ENCODE measurements at regions not wholly inside any gene's neighbourhood (a gene's known extent, or its start where the extent isn't known, plus 50 kb on each side); places are given as distances from the start of the nearest gene placed in this dataset.
"Not testable (repeated sequence)": the region's sequence is repeated elsewhere in the genome, so short reads cannot be mapped to it uniquely, and the experiment has no call there.

- H3K27ac Mint-ChIP-seq: no peak overlapping the region
- H3T11ph ChIP-seq (ENCODE audit: low read length): no peak overlapping the region
- H3K4ac ChIP-seq (ENCODE audit: low read depth, low read length): no peak overlapping the region
- H2BK5ac ChIP-seq (ENCODE audit: insufficient read length, low read length): no peak overlapping the region
- H3K36me3 Mint-ChIP-seq (ENCODE audit: insufficient read depth in 1 of 3, low read depth in 3 of 3): no peaks in the 10 kb centered on the region
- WGBS (ENCODE audit: extremely low coverage, insufficient read length, low lambda C conversion rate): no CpG with 5 or more reads among the region's 3 CpGs
- no peaks in the 10 kb centered on the region for H3K4me1 Mint-ChIP-seq
- H3K9ac ChIP-seq (ENCODE audit: extremely low read depth, insufficient read length, low read length): no peak overlapping the region
- no peaks in the 10 kb centered on the region for H3K9me3 Mint-ChIP-seq
- no peak overlapping the region for H4K91ac ChIP-seq (ENCODE audit: insufficient read length, low read depth, low read length)
- H3K4me3 Mint-ChIP-seq: no peak overlapping the region
- no peak overlapping the region for H3K4me2 ChIP-seq (ENCODE audit: insufficient read depth, insufficient read length, low read length)
- H3K56ac ChIP-seq (ENCODE audit: insufficient read length, low read depth, low read length): no peak overlapping the region
- no peaks in the 10 kb centered on the region for H3K79me2 ChIP-seq (ENCODE audit: insufficient read depth, low read length)
- no peak for TF ChIP-seq CTCF (conservative IDR thresholded peaks at IDR 0.05)
- no peak overlapping the region for H2BK15ac ChIP-seq (ENCODE audit: low read depth, low read length)
- no peak overlapping the region for H2BK12ac ChIP-seq (ENCODE audit: insufficient read length, low read depth, low read length)
- no peaks in the 10 kb centered on the region for H3K27me3 ChIP-seq (ENCODE audit: insufficient read depth, low read length)
- peaks cover 10% of the 10 kb centered on the region for H3K27me3 Mint-ChIP-seq (ENCODE audit: low read depth)
- no peaks in the 10 kb centered on the region for H4K20me1 ChIP-seq (ENCODE audit: control insufficient read depth, insufficient read depth, insufficient read length)
- H2BK20ac ChIP-seq (ENCODE audit: low read depth, low read length, poor library complexity, severe bottlenecking): no peak overlapping the region
- H4K5ac ChIP-seq (ENCODE audit: insufficient read length, low read depth, low read length): no peak overlapping the region
- no peaks in the 10 kb centered on the region for H3K4me1 ChIP-seq (ENCODE audit: insufficient read depth, low read length)
- H3K23me2 ChIP-seq (ENCODE audit: insufficient read length, low read depth, low read length, poor library complexity, severe bottlenecking): no peaks in the 10 kb centered on the region
- no peak overlapping the region for H4K8ac ChIP-seq (replicated peaks; ENCODE audit: insufficient read length, low read depth, low read length)
- H3K14ac ChIP-seq (ENCODE audit: insufficient read depth, low read length): no peak overlapping the region
- H3K18ac ChIP-seq (ENCODE audit: insufficient read length, low read depth, low read length): no peak overlapping the region
- no peak for DNase-seq
- H3K9me3 ChIP-seq (ENCODE audit: control insufficient read depth, low read depth, low read length): no peaks in the 10 kb centered on the region
- no peak overlapping the region for H2AK5ac ChIP-seq (ENCODE audit: insufficient read length, low read length)
- H2BK120ac ChIP-seq (ENCODE audit: low read depth, low read length, poor library complexity, severe bottlenecking): no peak overlapping the region
- H2AFZ ChIP-seq (ENCODE audit: low read length): no peak overlapping the region
- no peak overlapping the region for H3K27ac ChIP-seq (ENCODE audit: insufficient read length, low read depth, low read length)
- no peak overlapping the region for H3K23ac ChIP-seq (ENCODE audit: insufficient read length, low read depth, low read length)
- no peaks in the 10 kb centered on the region for H3K79me1 ChIP-seq (ENCODE audit: insufficient read depth, low read depth, low read length, poor library complexity, severe bottlenecking)
Observed at GRCh38 chr2:130251535-130251872, 53.3 kb upstream of the TUBA3E start.

DNA sequence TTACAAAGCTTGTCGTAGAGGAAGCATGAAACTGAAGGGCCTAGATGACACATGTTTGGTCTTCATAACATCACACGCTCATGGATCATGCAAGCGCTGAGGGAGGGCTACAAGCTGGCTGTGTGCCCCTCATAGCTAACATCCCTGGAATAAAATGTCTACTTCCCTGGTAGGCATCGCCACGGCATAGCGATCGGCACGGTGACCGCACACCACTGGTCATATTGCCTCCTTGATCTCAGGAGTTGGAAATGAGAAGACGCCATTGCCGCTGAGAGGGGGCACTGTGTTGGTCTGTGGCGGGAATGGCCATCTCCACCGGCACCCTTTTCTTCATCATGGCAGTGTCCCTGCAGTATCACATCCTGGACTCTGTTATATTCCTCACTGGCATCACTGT lies 50.1 kb upstream of the TUBA3E start:
- not testable (repeated sequence) for H2AFZ ChIP-seq (ENCODE audit: low read length); H3K9me3 ChIP-seq (ENCODE audit: control insufficient read depth, low read depth, low read length); H4K8ac ChIP-seq (replicated peaks; ENCODE audit: insufficient read length, low read depth, low read length); H3K14ac ChIP-seq (ENCODE audit: insufficient read depth, low read length); H3K4me2 ChIP-seq (ENCODE audit: insufficient read depth, insufficient read length, low read length); H4K91ac ChIP-seq (ENCODE audit: insufficient read length, low read depth, low read length); DNase-seq; H3K4me3 Mint-ChIP-seq; H2BK12ac ChIP-seq (ENCODE audit: insufficient read length, low read depth, low read length); H4K5ac ChIP-seq (ENCODE audit: insufficient read length, low read depth, low read length); H4K20me1 ChIP-seq (ENCODE audit: control insufficient read depth, insufficient read depth, insufficient read length); H3K27me3 ChIP-seq (ENCODE audit: insufficient read depth, low read length); H2BK5ac ChIP-seq (ENCODE audit: insufficient read length, low read length); H3K4me1 ChIP-seq (ENCODE audit: insufficient read depth, low read length); H3K23ac ChIP-seq (ENCODE audit: insufficient read length, low read depth, low read length); H3K56ac ChIP-seq (ENCODE audit: insufficient read length, low read depth, low read length); H2BK120ac ChIP-seq (ENCODE audit: low read depth, low read length, poor library complexity, severe bottlenecking); H3K18ac ChIP-seq (ENCODE audit: insufficient read length, low read depth, low read length); H2BK20ac ChIP-seq (ENCODE audit: low read depth, low read length, poor library complexity, severe bottlenecking); H2BK15ac ChIP-seq (ENCODE audit: low read depth, low read length); H3K36me3 Mint-ChIP-seq (ENCODE audit: insufficient read depth in 1 of 3, low read depth in 3 of 3); H3T11ph ChIP-seq (ENCODE audit: low read length); H3K27ac Mint-ChIP-seq; H3K9ac ChIP-seq (ENCODE audit: extremely low read depth, insufficient read length, low read length); H2AK5ac ChIP-seq (ENCODE audit: insufficient read length, low read length); H3K79me2 ChIP-seq (ENCODE audit: insufficient read depth, low read length); H3K79me1 ChIP-seq (ENCODE audit: insufficient read depth, low read depth, low read length, poor library complexity, severe bottlenecking); H3K27ac ChIP-seq (ENCODE audit: insufficient read length, low read depth, low read length); H3K9me3 Mint-ChIP-seq; H3K23me2 ChIP-seq (ENCODE audit: insufficient read length, low read depth, low read length, poor library complexity, severe bottlenecking); H3K4ac ChIP-seq (ENCODE audit: low read depth, low read length); H3K4me1 Mint-ChIP-seq
- peaks cover 10% of the 10 kb centered on the region for H3K27me3 Mint-ChIP-seq (ENCODE audit: low read depth)
- no CpG with 5 or more reads among the region's 13 CpGs for WGBS (ENCODE audit: extremely low coverage, insufficient read length, low lambda C conversion rate)

Data from H9 (cell line).